Stimulated activated CD4-positive, alpha-beta T cell treated with anti-CD3 and anti-CD28 coated beads, Interleukin-1b, Interleukin-23, amount 100 ng/mL, for 1 hour (primary cell): ENCODE measurements at regions not wholly inside any gene's neighbourhood (a gene's known extent, or its start where the extent isn't known, plus 50 kb on each side); places are given as distances from the start of the nearest gene placed in this dataset.
"Not testable (repeated sequence)": the region's sequence is repeated elsewhere in the genome, so short reads cannot be mapped to it uniquely, and the experiment has no call there.

Source experiments
- DNase-seq, 2 donors: peaks; one replicate each; pipeline ENCODE4 v3.0.0-alpha.2; 2020; ENCODE audit warnings: low read depth in 2 of 2

- no peak for DNase-seq
These were observed 584.0 kb upstream of the RAG2 start for GRCh38 chr11:37182031-37182430.

GRCh38 chr11:37177721-37178120 lies 579.7 kb upstream of the RAG2 start:
- no peak for DNase-seq

GRCh38 chr11:37171451-37171850 lies 573.4 kb upstream of the RAG2 start:
- no peak for DNase-seq

GRCh38 chr11:37170311-37170710 lies 572.3 kb upstream of the RAG2 start:
- DNase-seq, result no peak

- not testable (repeated sequence) for DNase-seq
These were observed 547.4 kb upstream of the RAG2 start for GRCh38 chr11:37145434-37145833.

GRCh38 chr11:37142591-37142990 lies 544.6 kb upstream of the RAG2 start:
- DNase-seq, result no peak

GRCh38 chr11:37141707-37142106 lies 543.7 kb upstream of the RAG2 start:
- DNase-seq, result no peak

GRCh38 chr11:37135606-37136005 lies 537.6 kb upstream of the RAG2 start:
- not testable (repeated sequence) for DNase-seq

GRCh38 chr11:37134637-37135036 lies 536.6 kb upstream of the RAG2 start:
- no peak for DNase-seq

- DNase-seq, result no peak
These were observed 526.3 kb upstream of the RAG2 start for GRCh38 chr11:37124384-37124783.

GRCh38 chr11:37115963-37116362 lies 517.9 kb upstream of the RAG2 start:
- no peak for DNase-seq

- no peak for DNase-seq
These were observed 512.3 kb upstream of the RAG2 start for GRCh38 chr11:37110385-37110784.

GRCh38 chr11:37109286-37109585 lies 511.2 kb upstream of the RAG2 start:
- DNase-seq, result no peak

- DNase-seq, result no peak
These were observed 510.6 kb upstream of the RAG2 start for GRCh38 chr11:37108436-37109285.

- DNase-seq, result no peak
These were observed 509.8 kb upstream of the RAG2 start for GRCh38 chr11:37107831-37108230.

- no peak for DNase-seq
These were observed 509.4 kb upstream of the RAG2 start for GRCh38 chr11:37107415-37107814.

GRCh38 chr11:37105427-37105826 lies 507.4 kb upstream of the RAG2 start:
- no peak for DNase-seq

- no peak for DNase-seq
These were observed 506.3 kb upstream of the RAG2 start for GRCh38 chr11:37104380-37104779.

GRCh38 chr11:37100008-37100407 lies 502.0 kb upstream of the RAG2 start:
- no peak for DNase-seq

- no peak for DNase-seq
These were observed 494.5 kb upstream of the RAG2 start for GRCh38 chr11:37092487-37092886.

- no peak for DNase-seq
These were observed 491.4 kb upstream of the RAG2 start for GRCh38 chr11:37089439-37089838.

- no peak for DNase-seq
These were observed 490.5 kb upstream of the RAG2 start for GRCh38 chr11:37088573-37088910.

GRCh38 chr11:37087650-37088572 lies 489.9 kb upstream of the RAG2 start:
- no peak for DNase-seq
